Nephron progenitor cell (in vitro differentiated cells): ENCODE measurements at regions not wholly inside any gene's neighbourhood (a gene's known extent, or its start where the extent isn't known, plus 50 kb on each side); places are given as distances from the start of the nearest gene placed in this dataset.

Source experiments
- DNase-seq: peaks from one replicate; pipeline ENCODE4 v3.0.0; 2021
- H3K27ac Mint-ChIP-seq: 2 replicates; pipeline ENCODE4 v1.8.0; 2021; ENCODE audit warnings: mild to moderate bottlenecking, moderate library complexity, mixed read lengths
- H3K27me3 Mint-ChIP-seq: 2 replicates; pipeline ENCODE4 v1.8.0; 2021; ENCODE audit warnings: mild to moderate bottlenecking, low read depth, mixed read lengths; ENCODE audit not compliant: poor library complexity
- H3K36me3 Mint-ChIP-seq: 2 replicates; pipeline ENCODE4 v1.8.0; 2021; ENCODE audit warnings: low read depth, mixed read lengths
- H3K4me1 Mint-ChIP-seq: 2 replicates; pipeline ENCODE4 v1.8.0; 2021; ENCODE audit warnings: mixed read lengths
- H3K4me3 Mint-ChIP-seq: 2 replicates; pipeline ENCODE4 v1.8.0; 2021; ENCODE audit warnings: mild to moderate bottlenecking, moderate library complexity, mixed read lengths
- H3K9me3 Mint-ChIP-seq: 2 replicates; pipeline ENCODE4 v1.8.0; 2021; ENCODE audit warnings: mild to moderate bottlenecking, moderate library complexity, mixed read lengths
- TF ChIP-seq, protein P1 (sequence below): fragments of 200-600 bp; sonication (generic); IDR thresholded peaks from 2 replicates; pipeline ENCODE4 v1.5.0; 2021; ENCODE audit warnings: antibody characterized with exemption

DNA sequence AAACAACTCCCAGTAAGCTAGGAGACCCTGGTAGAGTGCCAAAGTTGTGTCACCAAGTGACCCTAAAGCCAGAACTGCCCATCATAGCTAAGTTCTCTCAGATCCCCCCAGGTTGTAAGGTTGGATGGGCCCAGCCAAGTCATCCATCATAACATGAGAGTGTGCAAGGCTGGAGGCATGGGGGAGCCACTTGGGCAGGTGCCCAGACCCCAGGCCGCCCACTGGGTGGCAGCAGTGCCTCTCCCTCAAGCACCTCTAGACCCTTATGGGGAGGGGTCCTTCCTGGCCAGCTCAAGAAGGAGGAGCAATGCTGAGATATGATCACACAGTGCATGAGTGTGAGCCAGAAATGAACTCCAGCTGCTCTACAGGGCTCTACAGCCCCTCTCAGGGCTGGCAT is 154.5 kb downstream of the MYLK4 start:
- no peak overlapping the region for H3K27ac Mint-ChIP-seq
- no peaks in the 10 kb centered on the region for H3K36me3 Mint-ChIP-seq
- peak; percentile 25 for DNase-seq
- H3K27me3 Mint-ChIP-seq, result peaks cover 11% of the 10 kb centered on the region
- H3K9me3 Mint-ChIP-seq, result no peaks in the 10 kb centered on the region
- H3K4me3 Mint-ChIP-seq, result no peak overlapping the region
- H3K4me1 Mint-ChIP-seq, result no peaks in the 10 kb centered on the region
- TF ChIP-seq, protein P1, sequence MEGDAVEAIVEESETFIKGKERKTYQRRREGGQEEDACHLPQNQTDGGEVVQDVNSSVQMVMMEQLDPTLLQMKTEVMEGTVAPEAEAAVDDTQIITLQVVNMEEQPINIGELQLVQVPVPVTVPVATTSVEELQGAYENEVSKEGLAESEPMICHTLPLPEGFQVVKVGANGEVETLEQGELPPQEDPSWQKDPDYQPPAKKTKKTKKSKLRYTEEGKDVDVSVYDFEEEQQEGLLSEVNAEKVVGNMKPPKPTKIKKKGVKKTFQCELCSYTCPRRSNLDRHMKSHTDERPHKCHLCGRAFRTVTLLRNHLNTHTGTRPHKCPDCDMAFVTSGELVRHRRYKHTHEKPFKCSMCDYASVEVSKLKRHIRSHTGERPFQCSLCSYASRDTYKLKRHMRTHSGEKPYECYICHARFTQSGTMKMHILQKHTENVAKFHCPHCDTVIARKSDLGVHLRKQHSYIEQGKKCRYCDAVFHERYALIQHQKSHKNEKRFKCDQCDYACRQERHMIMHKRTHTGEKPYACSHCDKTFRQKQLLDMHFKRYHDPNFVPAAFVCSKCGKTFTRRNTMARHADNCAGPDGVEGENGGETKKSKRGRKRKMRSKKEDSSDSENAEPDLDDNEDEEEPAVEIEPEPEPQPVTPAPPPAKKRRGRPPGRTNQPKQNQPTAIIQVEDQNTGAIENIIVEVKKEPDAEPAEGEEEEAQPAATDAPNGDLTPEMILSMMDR, result peak; percentile 40

DNA sequence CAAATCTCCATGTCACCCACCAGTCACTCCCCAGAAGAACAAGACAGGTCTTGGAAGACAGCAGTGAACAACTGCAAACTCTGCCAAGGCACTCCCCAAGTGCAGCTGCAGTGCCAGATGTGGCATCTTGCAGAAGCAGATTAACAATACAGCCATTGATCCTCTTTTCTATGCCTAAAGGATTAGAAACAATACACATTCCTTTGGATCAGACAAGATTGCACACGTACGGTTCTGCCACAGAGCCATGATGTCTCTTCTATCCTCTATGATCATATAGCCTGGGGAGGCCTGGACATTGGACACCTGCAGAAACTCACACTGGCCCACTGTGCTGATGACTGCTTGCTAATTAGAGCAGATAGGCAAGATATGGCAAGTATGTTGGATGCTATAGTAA is 155.9 kb downstream of the MYLK4 start:
- Mint-ChIP-seq H3K4me3 (no peak overlapping the region), H3K9me3 (peaks cover 3% of the 10 kb centered on the region), H3K27ac (no peak overlapping the region), H3K4me1 (no peaks in the 10 kb centered on the region), H3K27me3 (peaks cover 7% of the 10 kb centered on the region), H3K36me3 (no peaks in the 10 kb centered on the region)
- no peak for DNase-seq
- TF ChIP-seq, protein P1, result no peak

DNA sequence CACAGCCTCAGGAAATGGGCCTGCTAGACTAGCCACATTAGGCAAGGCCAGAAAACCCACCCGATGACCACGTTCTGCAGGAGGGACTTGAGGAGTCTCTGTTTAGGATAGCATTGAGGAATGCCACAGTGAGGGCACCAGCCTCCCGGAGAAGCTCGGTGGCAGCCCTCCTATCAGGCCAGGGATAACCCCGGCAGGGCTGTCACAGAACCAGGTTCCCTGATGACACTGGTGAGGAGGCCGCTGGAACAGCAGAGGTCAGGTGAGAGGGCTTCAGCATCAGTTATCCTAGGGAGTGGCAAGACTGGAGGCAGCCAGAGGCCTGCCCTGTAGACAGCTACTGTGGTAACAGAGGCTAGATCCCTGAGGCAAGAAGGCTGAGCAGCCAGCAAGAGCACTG is 157.6 kb downstream of the MYLK4 start:
- H3K4me3 Mint-ChIP-seq, result no peak overlapping the region
- no peak for DNase-seq
- peaks cover 5% of the 10 kb centered on the region for H3K36me3 Mint-ChIP-seq
- H3K9me3 Mint-ChIP-seq, result peaks cover 19% of the 10 kb centered on the region
- no peaks in the 10 kb centered on the region for H3K4me1 Mint-ChIP-seq
- TF ChIP-seq, protein P1, result no peak
- H3K27ac Mint-ChIP-seq, result no peak overlapping the region
- H3K27me3 Mint-ChIP-seq, result peaks cover 11% of the 10 kb centered on the region

DNA sequence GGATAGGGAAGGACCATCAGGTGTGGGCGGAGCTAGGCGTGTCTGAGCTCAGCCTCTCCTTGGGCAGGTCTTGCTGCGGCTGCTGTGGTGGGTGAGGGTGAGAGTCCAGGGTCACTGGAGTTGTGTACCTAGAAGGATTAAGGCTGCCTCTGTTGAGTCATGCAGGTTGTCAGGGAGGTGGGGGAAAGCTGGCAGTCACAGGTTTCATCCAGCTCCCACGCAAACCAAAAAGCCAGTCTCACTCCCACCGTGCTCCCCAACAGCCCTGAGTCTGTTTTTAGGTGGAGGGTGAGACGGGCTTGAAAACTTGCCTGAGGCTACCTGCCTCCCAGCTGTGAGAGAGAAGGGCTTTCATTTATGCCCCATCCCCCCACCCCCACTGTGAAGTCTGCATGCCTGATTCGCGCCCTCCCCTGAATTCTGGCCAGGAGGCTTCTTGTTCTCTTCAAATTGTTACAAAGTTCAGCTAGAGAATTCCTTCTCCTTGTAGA is 161.5 kb downstream of the MYLK4 start:
- no peak for DNase-seq
- Mint-ChIP-seq H3K9me3 (peaks cover 59% of the 10 kb centered on the region), H3K4me1 (no peaks in the 10 kb centered on the region), H3K4me3 (no peak overlapping the region), H3K36me3 (peaks cover 17% of the 10 kb centered on the region), H3K27me3 (peaks cover 7% of the 10 kb centered on the region), H3K27ac (no peak overlapping the region)
- TF ChIP-seq, protein P1, result no peak

DNA sequence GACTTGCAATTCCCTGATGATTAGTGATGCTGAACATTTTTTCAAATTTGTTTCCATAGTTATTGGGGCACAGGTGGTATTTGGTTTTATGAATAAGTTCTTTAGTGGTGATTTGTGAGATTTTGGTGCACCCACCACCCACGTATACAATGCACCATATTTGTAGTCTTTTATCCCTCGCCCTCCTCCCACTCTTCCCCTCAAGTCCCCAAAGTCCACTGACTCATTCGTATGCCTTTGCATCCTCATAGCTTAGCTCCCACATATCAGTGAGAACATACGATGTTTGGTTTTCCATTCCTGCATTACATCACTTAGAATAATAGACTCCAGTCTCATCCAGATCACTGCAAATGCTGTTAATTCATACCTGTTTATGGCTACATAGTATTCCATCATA is 167.3 kb downstream of the MYLK4 start:
- H3K4me3 Mint-ChIP-seq, result no peak overlapping the region
- TF ChIP-seq, protein P1, result no peak
- H3K4me1 Mint-ChIP-seq, result peaks cover 21% of the 10 kb centered on the region
- peaks cover 51% of the 10 kb centered on the region for H3K9me3 Mint-ChIP-seq
- H3K27ac Mint-ChIP-seq, result no peak overlapping the region
- DNase-seq, result no peak
- H3K27me3 Mint-ChIP-seq, result peaks cover 7% of the 10 kb centered on the region
- H3K36me3 Mint-ChIP-seq, result peaks cover 15% of the 10 kb centered on the region

DNA sequence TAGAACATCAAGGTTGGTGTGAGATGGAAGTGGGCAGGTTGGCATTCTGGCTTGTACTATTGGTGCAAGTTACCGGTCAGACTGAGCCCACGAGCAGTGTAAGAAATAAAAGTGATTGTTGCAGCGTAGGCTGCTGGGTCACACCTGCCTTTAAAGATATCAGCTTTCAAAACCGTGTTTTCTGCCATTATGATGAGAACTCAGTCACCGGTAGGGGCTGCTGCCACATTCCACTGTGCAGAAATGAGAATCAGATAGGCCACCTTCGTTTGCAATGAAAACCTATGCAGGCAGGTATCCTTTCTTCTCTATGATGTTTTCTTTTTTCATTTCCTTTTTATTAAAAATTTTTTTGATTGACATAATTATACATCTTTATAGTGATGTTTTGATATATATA is 168.5 kb downstream of the MYLK4 start:
- TF ChIP-seq, protein P1, result no peak
- peaks cover 3% of the 10 kb centered on the region for H3K36me3 Mint-ChIP-seq
- DNase-seq, result no peak
- no peak overlapping the region for H3K4me3 Mint-ChIP-seq
- peaks cover 39% of the 10 kb centered on the region for H3K9me3 Mint-ChIP-seq
- no peak overlapping the region for H3K27ac Mint-ChIP-seq
- H3K4me1 Mint-ChIP-seq, result peaks cover 21% of the 10 kb centered on the region
- peaks cover 7% of the 10 kb centered on the region for H3K27me3 Mint-ChIP-seq
